Neural crest cell (in vitro differentiated cells): ENCODE measurements at regions not wholly inside any gene's neighbourhood (a gene's known extent, or its start where the extent isn't known, plus 50 kb on each side); places are given as distances from the start of the nearest gene placed in this dataset.

Experiments used
- DNase-seq: peaks from one replicate; pipeline ENCODE4 v3.0.0; 2021; ENCODE audit warnings: low read depth, mixed read lengths, low spot score
- H3K27ac Mint-ChIP-seq: one replicate; pipeline ENCODE4 v1.8.0; 2021; ENCODE audit warnings: mild to moderate bottlenecking, mixed read lengths; ENCODE audit not compliant: unreplicated experiment
- H3K27me3 Mint-ChIP-seq: 2 replicates; pipeline ENCODE4 v1.8.0; 2021; ENCODE audit warnings: low read depth, mild to moderate bottlenecking, mixed read lengths
- H3K36me3 Mint-ChIP-seq: 2 replicates; pipeline ENCODE4 v1.8.0; 2021; ENCODE audit warnings: low read depth, mild to moderate bottlenecking, mixed read lengths
- H3K4me1 Mint-ChIP-seq: 2 replicates; pipeline ENCODE4 v1.8.0; 2021; ENCODE audit warnings: mixed read lengths
- H3K4me3 Mint-ChIP-seq: one replicate; pipeline ENCODE4 v1.8.0; 2021; ENCODE audit warnings: mild to moderate bottlenecking, mixed read lengths
- H3K9me3 Mint-ChIP-seq: 2 replicates; pipeline ENCODE4 v1.8.0; 2021; ENCODE audit warnings: mixed read lengths
- TF ChIP-seq, protein P1 (sequence below): fragments of 200-600 bp; sonication (generic); conservative IDR thresholded peaks from 2 replicates; pipeline ENCODE4 v1.5.0; 2021; ENCODE audit warnings: antibody characterized with exemption, mild to moderate bottlenecking

- DNase-seq = no peak
- H3K36me3 Mint-ChIP-seq = no peaks in the 10 kb centered on the region
- no peak overlapping the region for H3K4me3 Mint-ChIP-seq
- no peaks in the 10 kb centered on the region for H3K4me1 Mint-ChIP-seq
- TF ChIP-seq, protein P1, sequence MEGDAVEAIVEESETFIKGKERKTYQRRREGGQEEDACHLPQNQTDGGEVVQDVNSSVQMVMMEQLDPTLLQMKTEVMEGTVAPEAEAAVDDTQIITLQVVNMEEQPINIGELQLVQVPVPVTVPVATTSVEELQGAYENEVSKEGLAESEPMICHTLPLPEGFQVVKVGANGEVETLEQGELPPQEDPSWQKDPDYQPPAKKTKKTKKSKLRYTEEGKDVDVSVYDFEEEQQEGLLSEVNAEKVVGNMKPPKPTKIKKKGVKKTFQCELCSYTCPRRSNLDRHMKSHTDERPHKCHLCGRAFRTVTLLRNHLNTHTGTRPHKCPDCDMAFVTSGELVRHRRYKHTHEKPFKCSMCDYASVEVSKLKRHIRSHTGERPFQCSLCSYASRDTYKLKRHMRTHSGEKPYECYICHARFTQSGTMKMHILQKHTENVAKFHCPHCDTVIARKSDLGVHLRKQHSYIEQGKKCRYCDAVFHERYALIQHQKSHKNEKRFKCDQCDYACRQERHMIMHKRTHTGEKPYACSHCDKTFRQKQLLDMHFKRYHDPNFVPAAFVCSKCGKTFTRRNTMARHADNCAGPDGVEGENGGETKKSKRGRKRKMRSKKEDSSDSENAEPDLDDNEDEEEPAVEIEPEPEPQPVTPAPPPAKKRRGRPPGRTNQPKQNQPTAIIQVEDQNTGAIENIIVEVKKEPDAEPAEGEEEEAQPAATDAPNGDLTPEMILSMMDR = no peak
- H3K9me3 Mint-ChIP-seq = peaks cover 5% of the 10 kb centered on the region
- H3K27ac Mint-ChIP-seq = no peak overlapping the region
- no peaks in the 10 kb centered on the region for H3K27me3 Mint-ChIP-seq
These were observed 233.6 kb upstream of the SOX4 start for GRCh38 chr6:21359926-21360325.

- H3K4me1 Mint-ChIP-seq = no peaks in the 10 kb centered on the region
- peaks cover 5% of the 10 kb centered on the region for H3K9me3 Mint-ChIP-seq
- no peaks in the 10 kb centered on the region for H3K36me3 Mint-ChIP-seq
- H3K27me3 Mint-ChIP-seq = no peaks in the 10 kb centered on the region
- TF ChIP-seq, protein P1 = no peak
- no peak overlapping the region for H3K27ac Mint-ChIP-seq
- no peak overlapping the region for H3K4me3 Mint-ChIP-seq
- no peak for DNase-seq
These were observed 233.2 kb upstream of the SOX4 start for GRCh38 chr6:21360336-21360735.

DNA sequence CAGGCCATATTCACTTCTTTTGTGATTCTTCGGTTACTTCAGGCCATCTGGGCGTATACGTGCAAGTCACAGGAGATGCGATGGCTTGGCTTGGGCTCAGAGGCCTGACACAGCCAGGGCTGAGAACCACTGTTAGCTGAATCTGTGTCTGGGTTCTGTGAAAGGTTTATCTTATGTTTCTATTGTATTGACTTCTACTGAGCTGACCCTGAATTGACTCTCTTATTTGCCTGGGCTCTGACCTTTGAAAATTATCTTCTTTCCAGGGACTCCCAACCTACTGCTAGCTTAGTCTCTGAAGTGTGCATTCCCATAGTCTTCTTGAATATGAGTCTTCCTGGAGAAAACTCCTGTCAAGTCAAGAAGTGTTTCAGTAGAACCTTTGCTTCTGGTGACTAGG lies 226.4 kb upstream of the SOX4 start:
- H3K4me3 Mint-ChIP-seq = no peak overlapping the region
- DNase-seq = no peak
- no peaks in the 10 kb centered on the region for H3K36me3 Mint-ChIP-seq
- no peaks in the 10 kb centered on the region for H3K27me3 Mint-ChIP-seq
- no peak overlapping the region for H3K27ac Mint-ChIP-seq
- H3K4me1 Mint-ChIP-seq = peaks cover 23% of the 10 kb centered on the region
- H3K9me3 Mint-ChIP-seq = no peaks in the 10 kb centered on the region
- TF ChIP-seq, protein P1 = no peak

GRCh38 chr6:21367649-21368154 lies 225.8 kb upstream of the SOX4 start:
- Mint-ChIP-seq H3K27ac (peak overlapping the region; percentile 23), H3K4me1 (peaks cover 24% of the 10 kb centered on the region), H3K27me3 (no peaks in the 10 kb centered on the region)

GRCh38 chr6:21371061-21371460 lies 222.5 kb upstream of the SOX4 start:
- no peak overlapping the region for H3K4me3 Mint-ChIP-seq
- H3K4me1 Mint-ChIP-seq = peaks cover 38% of the 10 kb centered on the region
- H3K27me3 Mint-ChIP-seq = no peaks in the 10 kb centered on the region
- H3K27ac Mint-ChIP-seq = no peak overlapping the region
- no peaks in the 10 kb centered on the region for H3K9me3 Mint-ChIP-seq
- TF ChIP-seq, protein P1 = no peak
- no peaks in the 10 kb centered on the region for H3K36me3 Mint-ChIP-seq
- no peak for DNase-seq

More at GRCh38 chr6:21367649-21368154, 225.8 kb upstream of the SOX4 start:
- Mint-ChIP-seq H3K36me3 (no peaks in the 10 kb centered on the region), H3K9me3 (no peaks in the 10 kb centered on the region), H3K4me3 (no peak overlapping the region)
- no peak for DNase-seq
- TF ChIP-seq, protein P1 = no peak
